Frontal cortex (tissue), 3 donors: ENCODE measurements at regions not wholly inside any gene's neighbourhood (a gene's known extent, or its start where the extent isn't known, plus 50 kb on each side); places are given as distances from the start of the nearest gene placed in this dataset.

Experiments
- DNase-seq, 2 donors: peaks; one replicate each; pipeline ENCODE4 v3.0.0; 2012; ENCODE audit warnings: low spot score in 2 of 2
- FAIRE-seq: peaks from 2 replicates; lab custom pipeline; 2012; peaks lifted over from hg19 to GRCh38; lab: Jason Lieb, UNC
- donor health status: control.
- donor health status: control.
- donor health status: control.

GRCh38 chr7:91656541-91657482 lies 223.7 kb downstream of the MTERF1 start:
- DNase-seq (no peak), FAIRE-seq (no peak)

DNA sequence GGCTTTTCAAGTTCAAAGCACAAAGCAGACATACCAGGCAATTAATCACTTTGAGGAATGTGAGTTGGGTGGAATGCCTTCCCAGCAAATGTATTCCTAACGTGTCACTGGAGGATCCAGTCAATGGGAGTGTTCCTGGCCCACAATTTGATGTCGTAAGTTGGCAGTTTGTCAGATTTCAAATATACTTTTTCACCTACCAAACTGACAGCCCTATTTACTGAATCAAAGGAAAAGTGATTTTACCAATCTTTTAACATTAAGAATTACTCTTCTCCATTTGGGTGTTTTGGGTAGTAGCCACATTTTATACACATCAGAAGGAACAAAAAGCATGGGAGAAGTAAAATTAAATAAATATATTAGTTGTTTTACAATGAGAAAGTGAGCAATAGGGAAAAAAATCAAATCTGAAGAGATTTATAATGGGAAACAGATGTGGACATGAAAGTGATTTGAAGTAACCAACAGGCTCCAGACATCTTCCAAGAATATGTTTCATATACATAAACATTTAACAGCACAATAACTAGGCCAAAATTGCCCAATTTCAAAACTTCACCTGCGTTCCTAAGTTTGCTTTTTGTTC lies 222.9 kb downstream of the MTERF1 start:
- FAIRE-seq: no peak

GRCh38 chr7:91659096-91659495 lies 221.4 kb downstream of the MTERF1 start:
- FAIRE-seq (no peak), DNase-seq (no peak)

More for the DNA sequence above, 222.9 kb downstream of the MTERF1 start:
- no peak for DNase-seq

GRCh38 chr7:91660734-91661356 lies 219.7 kb downstream of the MTERF1 start:
- no peak for FAIRE-seq

DNA sequence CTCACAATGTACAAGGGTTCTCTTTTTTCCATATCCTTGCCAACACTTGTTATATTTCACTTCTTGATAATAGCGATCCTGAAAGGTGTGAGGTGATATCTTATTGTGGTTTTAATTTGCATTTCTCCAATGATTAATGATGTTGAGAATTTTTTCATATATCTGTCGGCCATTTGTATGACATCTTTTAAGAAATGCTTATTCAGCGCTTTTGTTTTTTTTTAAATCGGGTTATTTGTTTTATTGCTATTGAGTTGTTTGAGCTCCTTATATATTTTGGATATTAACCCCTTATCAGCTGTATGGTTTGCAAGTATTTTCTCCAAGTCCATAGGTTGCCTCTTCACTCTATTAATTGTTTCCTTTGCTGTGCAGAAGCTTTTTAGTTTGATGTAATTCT lies 218.8 kb downstream of the MTERF1 start:
- no peak for FAIRE-seq

More at GRCh38 chr7:91660734-91661356, 219.7 kb downstream of the MTERF1 start:
- DNase-seq: no peak

GRCh38 chr7:91668217-91668616 lies 212.3 kb downstream of the MTERF1 start:
- FAIRE-seq: no peak
- no peak for DNase-seq

More for the DNA sequence above, 218.8 kb downstream of the MTERF1 start:
- DNase-seq: no peak

DNA sequence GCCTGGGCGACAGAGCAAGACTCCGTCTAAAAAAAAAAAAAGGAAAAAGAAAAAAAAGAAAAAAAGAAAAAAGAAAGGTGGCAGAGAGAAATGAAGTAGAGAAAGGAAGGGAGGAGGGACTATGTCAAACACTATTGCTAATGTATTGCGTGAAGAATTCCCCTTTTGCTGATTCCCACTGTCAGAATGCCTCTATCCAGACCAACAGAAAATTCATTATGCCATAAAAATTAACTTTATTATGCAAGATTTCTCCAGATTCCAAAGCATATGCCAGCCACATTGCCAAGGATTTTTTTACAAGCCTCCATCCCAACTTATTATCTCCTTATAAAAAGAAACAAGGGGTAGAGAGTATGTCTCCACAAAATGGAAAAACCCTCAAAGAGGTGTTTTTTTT lies 209.3 kb downstream of the MTERF1 start:
- DNase-seq: no peak

GRCh38 chr7:91674470-91674869 lies 206.0 kb downstream of the MTERF1 start:
- FAIRE-seq: no peak
- DNase-seq: no peak

More for the DNA sequence above, 209.3 kb downstream of the MTERF1 start:
- no peak for FAIRE-seq

GRCh38 chr7:91681718-91682117 lies 198.8 kb downstream of the MTERF1 start:
- no peak for DNase-seq
- no peak for FAIRE-seq

- DNase-seq: no peak
- no peak for FAIRE-seq
Observed at GRCh38 chr7:91683823-91684222, 196.7 kb downstream of the MTERF1 start.

GRCh38 chr7:91685544-91685943 lies 195.0 kb downstream of the MTERF1 start:
- FAIRE-seq (no peak), DNase-seq (no peak)

DNA sequence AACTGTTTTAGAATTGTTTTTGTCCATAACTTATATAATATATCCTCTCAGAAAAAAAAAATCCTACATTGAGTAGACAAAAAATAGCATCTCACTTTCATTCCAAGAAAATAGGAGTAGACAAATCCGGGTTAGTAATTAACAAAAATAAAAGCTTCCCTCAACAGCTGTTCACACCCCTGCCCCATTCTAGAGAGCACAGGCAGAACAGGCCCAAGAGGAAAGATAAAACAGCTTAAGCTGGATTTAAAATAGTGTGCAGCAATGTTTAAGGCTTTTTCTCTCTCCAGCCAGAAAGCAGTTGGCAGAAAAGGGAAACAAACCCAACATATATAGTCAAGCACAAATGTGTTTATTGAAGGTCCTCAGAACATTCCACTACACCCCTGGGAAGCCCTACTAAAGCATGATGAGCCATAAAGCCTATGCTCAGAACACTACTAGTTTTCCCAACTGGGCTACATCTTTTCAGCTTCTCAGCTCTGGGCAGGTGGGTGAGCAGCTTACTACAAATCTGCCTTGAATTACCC lies 189.9 kb downstream of the MTERF1 start:
- no peak for FAIRE-seq
- DNase-seq: no peak

GRCh38 chr7:91691865-91692264 lies 188.6 kb downstream of the MTERF1 start:
- FAIRE-seq: no peak
- DNase-seq: no peak

GRCh38 chr7:91692800-91693199 lies 187.7 kb downstream of the MTERF1 start:
- DNase-seq (no peak), FAIRE-seq (no peak)

- DNase-seq (no peak), FAIRE-seq (no peak)
Observed at GRCh38 chr7:91694351-91694841, 186.1 kb downstream of the MTERF1 start.

GRCh38 chr7:91710881-91711280 lies 169.6 kb downstream of the MTERF1 start:
- DNase-seq (no peak), FAIRE-seq (no peak)

DNA sequence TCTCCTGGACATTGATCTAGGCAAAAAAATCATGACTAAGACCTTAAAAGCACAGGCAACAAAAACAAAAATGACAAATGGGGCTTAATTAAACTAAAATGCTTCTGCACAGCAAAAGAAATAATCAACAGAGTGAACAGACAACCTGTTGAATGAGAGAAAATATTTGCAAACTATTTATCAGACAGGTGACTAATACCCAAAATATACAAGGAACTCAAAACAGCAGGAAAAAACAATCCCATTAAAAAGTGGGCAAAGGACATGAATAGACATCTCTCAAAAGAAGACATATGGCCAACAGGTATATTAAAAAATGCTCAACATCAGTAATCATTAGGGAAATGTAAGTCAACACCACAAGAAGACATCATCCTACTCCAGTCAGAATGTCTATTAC lies 166.8 kb downstream of the MTERF1 start:
- no peak for FAIRE-seq
- DNase-seq: no peak

DNA sequence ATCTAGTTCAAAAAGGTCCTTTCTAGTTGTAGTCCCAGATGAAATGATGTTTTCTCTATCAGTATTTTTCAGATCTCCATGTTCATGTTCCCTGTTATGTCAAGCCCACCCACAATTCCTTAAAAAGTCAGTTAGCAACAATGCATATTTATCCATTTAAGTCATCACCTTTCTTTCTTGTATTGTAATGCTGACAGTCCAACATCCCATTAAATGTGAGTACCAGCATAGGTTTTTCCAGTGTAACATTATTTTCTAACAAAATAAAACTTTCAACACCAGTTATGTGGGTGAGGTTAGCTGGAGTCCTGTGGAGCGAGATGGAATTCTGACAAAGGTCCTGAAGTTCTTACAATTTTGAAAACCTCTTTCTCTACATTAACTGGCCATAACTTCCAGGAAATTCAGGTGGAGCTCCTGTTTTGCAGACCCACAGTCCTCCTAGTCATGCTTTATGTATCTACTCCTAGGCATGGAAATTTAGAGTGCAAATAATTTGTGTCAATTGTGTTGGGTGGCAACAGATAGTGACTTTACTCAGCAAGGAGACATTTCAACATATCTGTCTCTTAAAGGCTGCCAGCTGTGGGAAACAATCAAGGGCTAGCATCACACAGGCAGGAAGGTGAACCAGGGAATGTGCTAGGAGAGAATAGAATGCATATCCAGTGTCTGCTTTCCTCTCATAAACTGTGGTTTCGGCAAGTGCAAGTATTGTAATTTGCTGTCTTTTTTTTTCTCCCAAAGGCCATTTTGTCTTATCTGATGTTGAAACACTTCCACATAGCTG lies 162.6 kb downstream of the MTERF1 start:
- no peak for FAIRE-seq
- no peak for DNase-seq

- FAIRE-seq (no peak), DNase-seq (no peak)
Observed at GRCh38 chr7:91719008-91719407, 161.5 kb downstream of the MTERF1 start.
